CD4-positive, alpha-beta T cell (primary cell): ENCODE measurements at regions not wholly inside any gene's neighbourhood (a gene's known extent, or its start where the extent isn't known, plus 50 kb on each side); places are given as distances from the start of the nearest gene placed in this dataset.

ENCODE experiments used
- ATAC-seq: fragments of 200-7000 bp; cut with Tn5 transposase; one replicate; pipeline ENCODE4 v1.10.0; 2022; ENCODE audit warnings: mild to moderate bottlenecking; ENCODE audit not compliant: poor library complexity
- CTCF ChIA-PET: fragments of 350-600 bp; sonication (Branson Sonifier 250); formaldehyde crosslinking; loops from one replicate; lab custom pipeline; 2021; ENCODE audit warnings: antibody characterized with exemption, inconsistent platforms; lab: Charles Lee
- POLR2A ChIA-PET: fragments of 350-600 bp; sonication (Branson Sonifier 250); formaldehyde crosslinking; loops from one replicate; lab custom pipeline; 2021; ENCODE audit warnings: antibody characterized with exemption, inconsistent platforms; lab: Charles Lee
- DNase-seq, 14 experiments: peaks; one replicate each; pipeline ENCODE4 v3.0.0-alpha.2; 2013 to 2020; ENCODE audit warnings: mixed read lengths in 2 of 14
- H3K27ac ChIP-seq, 2 donors: one replicate each; pipeline versions ENCODE4 v1.5.1 to v1.7.0; 2013; ENCODE audit warnings: low read length in 2 of 2, low read depth in 1 of 2, mild to moderate bottlenecking in 1 of 2
- H3K27me3 ChIP-seq, 2 experiments: 1 replicate in 1 of 2; 2 replicates in 1 of 2; pipeline versions ENCODE4 v1.6.1 to v1.7.0; 2013; ENCODE audit warnings: low read length in 2 of 2, control low read depth in 1 of 2, mild to moderate bottlenecking in 1 of 2, moderate library complexity in 1 of 2; ENCODE audit not compliant: insufficient read depth in 2 of 2, control insufficient read depth in 1 of 2
- H3K36me3 ChIP-seq: one replicate; pipeline ENCODE4 v1.6.1; 2013; ENCODE audit warnings: low read length, control low read depth; ENCODE audit not compliant: insufficient read depth
- H3K4me1 ChIP-seq: one replicate; pipeline ENCODE4 v1.6.1; 2013; ENCODE audit warnings: low read length, control low read depth; ENCODE audit not compliant: insufficient read depth
- H3K4me3 ChIP-seq: one replicate; pipeline ENCODE4 v1.5.1; 2013; ENCODE audit warnings: mild to moderate bottlenecking, low read length, moderate library complexity
- H3K9me3 ChIP-seq, 2 experiments: 1 replicate in 1 of 2; 2 replicates in 1 of 2; pipeline versions ENCODE4 v1.6.1 to v1.7.0; 2013; ENCODE audit warnings: low read length in 2 of 2, mild to moderate bottlenecking in 2 of 2, control low read depth in 1 of 2, moderate library complexity in 1 of 2; ENCODE audit not compliant: control insufficient read depth in 1 of 2, insufficient read depth in 1 of 2
- H3K27ac Mint-ChIP-seq: one replicate; pipeline ENCODE4 v1.8.0; 2020; ENCODE audit warnings: mixed read lengths
- H3K27me3 Mint-ChIP-seq: one replicate; pipeline ENCODE4 v1.8.0; 2021; ENCODE audit warnings: mixed read lengths
- H3K36me3 Mint-ChIP-seq: one replicate; pipeline ENCODE4 v1.8.0; 2021; ENCODE audit warnings: low read depth, mixed read lengths
- H3K4me1 Mint-ChIP-seq: one replicate; pipeline ENCODE4 v1.8.0; 2021; ENCODE audit warnings: low read depth, mixed read lengths
- H3K4me3 Mint-ChIP-seq: one replicate; pipeline ENCODE4 v1.8.0; 2020; ENCODE audit warnings: mild to moderate bottlenecking, mixed read lengths
- H3K9me3 Mint-ChIP-seq: one replicate; pipeline ENCODE4 v1.8.0; 2020; ENCODE audit warnings: mixed read lengths
- intact Hi-C, 2 experiments: fragments of 100-400 bp; cut with DNase I in 1 of 2; cut with micrococcal nuclease in 1 of 2; formaldehyde crosslinking; loops; one replicate each; pipeline versions ENCODE4 v1.15.1 to v1.9.0; 2023 to 2025; cut with DNase I, micrococcal nuclease
- TF ChIP-seq, protein P1 (sequence below): fragments of 200-600 bp; IDR thresholded peaks from one replicate; pipeline ENCODE4 v1.8.0; 2022; ENCODE audit warnings: antibody characterized with exemption, mild to moderate bottlenecking

DNA sequence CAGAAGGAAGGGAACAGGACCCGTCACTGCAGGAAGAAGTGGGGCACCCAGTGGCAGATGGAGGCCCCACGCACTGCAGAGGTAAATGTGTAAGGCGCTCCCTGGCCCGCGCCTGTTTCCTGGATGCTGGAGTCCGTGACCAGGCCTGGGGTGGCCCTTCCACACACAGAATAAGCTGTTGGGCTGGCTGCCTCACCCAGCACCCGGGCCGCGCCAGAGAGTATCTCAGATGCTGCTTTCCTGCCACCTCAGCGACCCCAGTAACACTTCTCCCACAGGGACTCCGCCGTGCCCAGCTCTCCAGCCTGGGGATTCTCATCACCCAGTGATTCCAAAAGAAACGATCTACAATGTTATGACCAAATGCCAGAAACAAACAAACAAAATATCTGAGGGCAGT is 1993.1 kb downstream of the TP53TG3F start:
- DNase-seq (no peak), ATAC-seq (no peak)
- ChIA-PET POLR2A (no interaction called here), CTCF (no interaction called here)
- H3K4me1 ChIP-seq, result no peaks in the 10 kb centered on the region
- H3K36me3 ChIP-seq, result no peaks in the 10 kb centered on the region
- no peak overlapping the region for H3K27ac Mint-ChIP-seq
- H3K27me3 Mint-ChIP-seq, result no peaks in the 10 kb centered on the region
- H3K36me3 Mint-ChIP-seq, result no peaks in the 10 kb centered on the region
- intact Hi-C loops, result loop anchor here in 1 of 2 experiments (10.0 kb wide), 1 partner anchor 62 kb away; no protein-coding TSS in a partner anchor
- H3K27ac ChIP-seq, result no peak overlapping the region
- TF ChIP-seq, protein P1, sequence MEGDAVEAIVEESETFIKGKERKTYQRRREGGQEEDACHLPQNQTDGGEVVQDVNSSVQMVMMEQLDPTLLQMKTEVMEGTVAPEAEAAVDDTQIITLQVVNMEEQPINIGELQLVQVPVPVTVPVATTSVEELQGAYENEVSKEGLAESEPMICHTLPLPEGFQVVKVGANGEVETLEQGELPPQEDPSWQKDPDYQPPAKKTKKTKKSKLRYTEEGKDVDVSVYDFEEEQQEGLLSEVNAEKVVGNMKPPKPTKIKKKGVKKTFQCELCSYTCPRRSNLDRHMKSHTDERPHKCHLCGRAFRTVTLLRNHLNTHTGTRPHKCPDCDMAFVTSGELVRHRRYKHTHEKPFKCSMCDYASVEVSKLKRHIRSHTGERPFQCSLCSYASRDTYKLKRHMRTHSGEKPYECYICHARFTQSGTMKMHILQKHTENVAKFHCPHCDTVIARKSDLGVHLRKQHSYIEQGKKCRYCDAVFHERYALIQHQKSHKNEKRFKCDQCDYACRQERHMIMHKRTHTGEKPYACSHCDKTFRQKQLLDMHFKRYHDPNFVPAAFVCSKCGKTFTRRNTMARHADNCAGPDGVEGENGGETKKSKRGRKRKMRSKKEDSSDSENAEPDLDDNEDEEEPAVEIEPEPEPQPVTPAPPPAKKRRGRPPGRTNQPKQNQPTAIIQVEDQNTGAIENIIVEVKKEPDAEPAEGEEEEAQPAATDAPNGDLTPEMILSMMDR, result no peak
- no peak overlapping the region for H3K4me3 Mint-ChIP-seq
- H3K9me3 ChIP-seq, result peaks cover 47 to 48% of the 10 kb centered on the region in 2 experiments
- H3K27me3 ChIP-seq, result no peaks in the 10 kb centered on the region
- no peak overlapping the region for H3K4me3 ChIP-seq
- no peaks in the 10 kb centered on the region for H3K4me1 Mint-ChIP-seq
- H3K9me3 Mint-ChIP-seq, result peaks cover 23% of the 10 kb centered on the region

GRCh38 chr16:35463358-35463757 is 2003.9 kb downstream of the TP53TG3F start:
- H3K4me3 Mint-ChIP-seq, result no peak overlapping the region
- H3K27ac Mint-ChIP-seq, result no peak overlapping the region
- Histone ChIP-seq H3K27ac (no peak overlapping the region), H3K36me3 (no peaks in the 10 kb centered on the region), H3K27me3 (no peaks in the 10 kb centered on the region), H3K4me3 (no peak overlapping the region), H3K4me1 (no peaks in the 10 kb centered on the region), H3K9me3 (peaks cover 8 to 11% of the 10 kb centered on the region in 2 experiments)
- peaks cover 24% of the 10 kb centered on the region for H3K9me3 Mint-ChIP-seq
- ChIA-PET POLR2A (no interaction called here), CTCF (no interaction called here)
- no peaks in the 10 kb centered on the region for H3K36me3 Mint-ChIP-seq
- DNase-seq (no peak), ATAC-seq (no peak)
- TF ChIP-seq, protein P1, result no peak
- no peaks in the 10 kb centered on the region for H3K27me3 Mint-ChIP-seq
- intact Hi-C loops, result no loop called here
- H3K4me1 Mint-ChIP-seq, result no peaks in the 10 kb centered on the region

DNA sequence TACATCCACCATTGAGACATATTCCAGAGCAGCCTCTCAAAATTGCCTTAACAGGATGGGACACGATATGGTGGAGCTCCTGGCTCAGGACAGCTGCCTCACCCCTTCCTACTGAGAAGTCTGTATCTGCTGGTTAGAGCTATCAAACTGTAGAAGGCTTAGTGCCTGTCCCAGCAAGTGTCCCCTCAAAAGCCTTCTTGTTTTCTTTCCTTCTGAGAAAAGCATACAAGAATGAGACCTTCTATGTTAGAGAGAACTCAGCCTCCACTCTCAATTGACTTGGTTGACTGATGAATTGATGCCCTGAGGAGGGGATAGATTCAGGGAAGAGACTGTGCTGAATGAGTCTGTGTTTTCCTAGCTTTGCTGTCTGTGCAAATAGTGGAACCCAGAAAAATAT is 2020.9 kb downstream of the TP53TG3F start:
- Mint-ChIP-seq H3K27me3 (no peaks in the 10 kb centered on the region), H3K27ac (no peak overlapping the region)

More for the DNA sequence above, 2020.9 kb downstream of the TP53TG3F start:
- ATAC-seq (no peak), DNase-seq (no peak)
- POLR2A ChIA-PET, result no interaction called here
- Histone ChIP-seq H3K36me3 (no peaks in the 10 kb centered on the region), H3K9me3 (peaks cover 4 to 5% of the 10 kb centered on the region in 2 experiments), H3K27me3 (no peaks in the 10 kb centered on the region), H3K4me3 (no peak overlapping the region), H3K4me1 (no peaks in the 10 kb centered on the region), H3K27ac (no peak overlapping the region)
- peaks cover 24% of the 10 kb centered on the region for H3K9me3 Mint-ChIP-seq
- CTCF ChIA-PET, result no interaction called here
- intact Hi-C loops, result no loop called here
- TF ChIP-seq, protein P1, result no peak
- H3K36me3 Mint-ChIP-seq, result no peaks in the 10 kb centered on the region
- H3K4me1 Mint-ChIP-seq, result no peaks in the 10 kb centered on the region
- H3K4me3 Mint-ChIP-seq, result no peak overlapping the region
